K562 (cell line): ENCODE measurements at regions not wholly inside any gene's neighbourhood (a gene's known extent, or its start where the extent isn't known, plus 50 kb on each side); places are given as distances from the start of the nearest gene placed in this dataset.

Experiments
- ATAC-seq: fragments of 200-7000 bp; cut with Tn5 transposase; 3 replicates; pipeline ENCODE4 v1.9.1; 2020; ENCODE audit warnings: moderate library complexity
- BruUV-seq: library from RNA; stranded (reverse); fragments of 400-500 nt; replicated peaks from 2 replicates; lab custom pipeline; 2021; lab: Mats Ljungman, UMichigan
- CTCF ChIA-PET: fragments of 300-600 bp; formaldehyde crosslinking; extraction: SDS; loops from one replicate; lab custom pipeline; 2021; ENCODE audit warnings: low intra/inter-chr PET ratio; lab: Yijun Ruan, JAX
- POLR2A ChIA-PET: fragments of 300-600, 350-650 bp; sonication (Branson Sonifier 250); formaldehyde crosslinking; extraction: SDS; loops from one replicate; lab custom pipeline; 2021; ENCODE audit warnings: antibody characterized with exemption, inconsistent platforms; lab: Yijun Ruan, JAX
- DNase-seq, 4 experiments: peaks; one replicate each; pipeline versions ENCODE4 v3.0.0 to v3.0.0-alpha.2; 2011 to 2018; ENCODE audit warnings: low spot score in 3 of 4, mixed read lengths in 3 of 4; ENCODE audit errors: extremely low read depth in 1 of 4
- FAIRE-seq: peaks from 2 replicates; lab custom pipeline; 2011; peaks lifted over from hg19 to GRCh38; lab: Jason Lieb, UNC
- H2AFZ ChIP-seq: 2 replicates; pipeline ENCODE4 v1.6.0; 2011; ENCODE audit warnings: low read depth, low read length, control low read depth, inconsistent platforms
- H3K27ac ChIP-seq: fragments of 200-600 bp; 3 replicates; pipeline ENCODE4 v1.8.0; 2011; ENCODE audit warnings: low read depth, mild to moderate bottlenecking, control low read depth, inconsistent platforms, low read length, moderate library complexity, mixed read lengths; ENCODE audit errors: extremely low read depth
- H3K27me3 ChIP-seq, 2 experiments: fragments of 300-600 bp in 1 of 2; 2 replicates in 1 of 2; 3 replicates in 1 of 2; pipeline versions ENCODE4 v1.6.0 to v1.8.0; 2011; ENCODE audit warnings: inconsistent platforms in 2 of 2, low read length in 2 of 2, mild to moderate bottlenecking in 1 of 2, mixed read lengths in 1 of 2, moderate library complexity in 1 of 2; ENCODE audit not compliant: control insufficient read depth in 2 of 2, insufficient read depth in 2 of 2
- H3K36me3 ChIP-seq: fragments of 300-600 bp; 3 replicates; pipeline ENCODE4 v1.8.0; 2011; ENCODE audit warnings: mild to moderate bottlenecking, low read length, inconsistent platforms; ENCODE audit not compliant: control insufficient read depth, insufficient read depth
- H3K4me1 ChIP-seq, 2 experiments: fragments of 200-600 bp in 1 of 2; replicated peaks in 1 of 2; 2 replicates in 1 of 2; 3 replicates in 1 of 2; pipeline versions ENCODE4 v1.5.1 to v1.8.0; 2011; ENCODE audit warnings: inconsistent platforms in 2 of 2, low read length in 2 of 2, mild to moderate bottlenecking in 1 of 2, mixed read lengths in 1 of 2, moderate library complexity in 1 of 2; ENCODE audit not compliant: control insufficient read depth in 2 of 2, insufficient read depth in 2 of 2
- H3K4me2 ChIP-seq: 2 replicates; pipeline ENCODE4 v1.6.1; 2011; ENCODE audit warnings: low read length, control low read depth, inconsistent platforms, mixed read lengths; ENCODE audit not compliant: insufficient read depth
- H3K4me3 ChIP-seq: fragments of 200-600 bp; sonication (generic), shearing (Covaris generic); 2 replicates; pipeline ENCODE4 v1.5.1; 2016; ENCODE audit warnings: control low read depth, inconsistent platforms
- H3K79me2 ChIP-seq: fragments of 200-600 bp; 3 replicates; pipeline ENCODE4 v1.8.0; 2011; ENCODE audit warnings: low read length, inconsistent platforms; ENCODE audit not compliant: control insufficient read depth, insufficient read depth
- H3K9ac ChIP-seq, 2 experiments: 2 replicates each; pipeline versions ENCODE4 v1.6.0 to v1.6.1; 2011; ENCODE audit warnings: low read depth in 2 of 2, low read length in 2 of 2, control low read depth in 1 of 2, inconsistent platforms in 1 of 2, mild to moderate bottlenecking in 1 of 2, mixed read lengths in 1 of 2; ENCODE audit not compliant: insufficient read depth in 1 of 2
- H3K9me1 ChIP-seq: one replicate; pipeline ENCODE4 v1.6.0; 2011; ENCODE audit warnings: inconsistent platforms, mild to moderate bottlenecking, low read length, moderate library complexity; ENCODE audit not compliant: control insufficient read depth, insufficient read depth
- H3K9me3 ChIP-seq: replicated peaks from 2 replicates; pipeline ENCODE4 v1.5.1; 2011; ENCODE audit warnings: low read depth, low read length, inconsistent platforms; ENCODE audit not compliant: control insufficient read depth, insufficient read depth
- H4K20me1 ChIP-seq: replicated peaks from 2 replicates; pipeline ENCODE4 v1.6.1; 2011; ENCODE audit warnings: low read length, inconsistent platforms, mixed read lengths; ENCODE audit not compliant: control insufficient read depth, insufficient read depth
- BRD9 ChIP-seq: fragments of 450-650 bp; IDR thresholded peaks from 2 replicates; pipeline ENCODE4 v1.6.1; 2018; ENCODE audit warnings: low read depth; ENCODE audit not compliant: partially characterized antibody
- CSDE1 ChIP-seq, 2 experiments: fragments of 450-650 bp; IDR thresholded peaks; 2 replicates each; pipeline ENCODE4 v1.6.1; 2016; ENCODE audit warnings: mild to moderate bottlenecking in 1 of 2
- EZH2 ChIP-seq: IDR thresholded peaks from 2 replicates; pipeline ENCODE4 v1.6.1; 2012; ENCODE audit warnings: low read depth, mild to moderate bottlenecking, inconsistent platforms, low read length, borderline replicate concordance
- GATAD2B ChIP-seq: fragments of 450-650 bp; IDR thresholded peaks from 2 replicates; pipeline ENCODE4 v1.6.1; 2017; ENCODE audit warnings: mild to moderate bottlenecking, borderline replicate concordance
- MED1 ChIP-seq: sonication (generic); formaldehyde crosslinking; IDR thresholded peaks from 2 replicates; pipeline ENCODE4 v1.8.1; 2023; ENCODE audit warnings: missing genetic modification reagents, borderline replicate concordance
- NFE2 ChIP-seq: IDR thresholded peaks from 2 replicates; pipeline ENCODE4 v1.6.1; 2014; ENCODE audit warnings: antibody characterized with exemption, low read depth
- NRF1 ChIP-seq, 2 experiments: fragments of 450-650 bp; IDR thresholded peaks in 1 of 2; conservative IDR thresholded peaks in 1 of 2; 2 replicates each; pipeline ENCODE4 v1.6.1; 2014; ENCODE audit warnings: mild to moderate bottlenecking in 2 of 2
- RBBP5 ChIP-seq: fragments of 200-600 bp; sonication (generic); IDR thresholded peaks from 2 replicates; pipeline ENCODE4 v1.6.1; 2012; ENCODE audit warnings: borderline replicate concordance, mild to moderate bottlenecking, low read length, control low read depth, inconsistent platforms; ENCODE audit not compliant: insufficient read depth, poor library complexity, severe bottlenecking
- RFX5 ChIP-seq: IDR thresholded peaks from 2 replicates; pipeline ENCODE4 v1.6.1; 2011; ENCODE audit warnings: low read depth, mild to moderate bottlenecking, improper control_type of control experiment, low read length
- SMAD1 ChIP-seq: fragments of 150-350 bp; IDR thresholded peaks from 2 replicates; pipeline ENCODE4 v1.6.1; 2014; ENCODE audit warnings: low read length, low read depth; ENCODE audit not compliant: partially characterized antibody
- SUPT5H ChIP-seq: fragments of 450-650 bp; IDR thresholded peaks from 2 replicates; pipeline ENCODE4 v1.6.1; 2016
- ZNF133 ChIP-seq: fragments of 250-450 bp; sonication (Bioruptor Pico); IDR thresholded peaks from 2 replicates; pipeline ENCODE4 v1.4.0; 2020; ENCODE audit warnings: mild to moderate bottlenecking
- WGBS: fragments of 100-300 bp; shearing (Covaris generic); methylation state at CpG from one replicate; pipeline ENCODE4 v1.1.6; 2016; ENCODE audit warnings: low coverage, mixed read lengths; ENCODE audit not compliant: insufficient coverage; ENCODE audit errors: missing lambda C conversion rate; 5-methylcytosine and 5-hydroxymethylcytosine counted together
- in situ Hi-C: fragments of 300-500 bp; cut with MboI; formaldehyde crosslinking; loops from 4 replicates; pipeline ENCODE4 v1.15.0; 2018; ENCODE audit warnings: inconsistent platforms, mixed read lengths
- intact Hi-C: fragments of 100-400 bp; cut with micrococcal nuclease; formaldehyde crosslinking; loops from 2 replicates; pipeline ENCODE4 v1.14.2; 2022
- TF ChIP-seq, protein P1 (sequence below): IDR thresholded peaks from 2 replicates; pipeline ENCODE4 v1.6.1; 2011; ENCODE audit warnings: borderline replicate concordance, low read depth, mild to moderate bottlenecking, moderate library complexity, low read length; ENCODE audit not compliant: insufficient read depth, poor library complexity, severe bottlenecking
- TF ChIP-seq, protein P2 (sequence below): fragments of 450-650 bp; IDR thresholded peaks from 2 replicates; pipeline ENCODE4 v1.6.1; 2016; ENCODE audit warnings: antibody characterized with exemption
- TF ChIP-seq, protein P3 (sequence below), 3 experiments: IDR thresholded peaks in 2 of 3; conservative IDR thresholded peaks in 1 of 3; 2 replicates each; pipeline ENCODE4 v1.5.1; 2011 to 2012; ENCODE audit warnings: low read length in 3 of 3, mild to moderate bottlenecking in 3 of 3, control low read depth in 2 of 3, improper control_type of control experiment in 1 of 3, inconsistent platforms in 1 of 3, low read depth in 1 of 3, mixed read lengths in 1 of 3, moderate library complexity in 1 of 3; ENCODE audit not compliant: insufficient read depth in 2 of 3

DNA sequence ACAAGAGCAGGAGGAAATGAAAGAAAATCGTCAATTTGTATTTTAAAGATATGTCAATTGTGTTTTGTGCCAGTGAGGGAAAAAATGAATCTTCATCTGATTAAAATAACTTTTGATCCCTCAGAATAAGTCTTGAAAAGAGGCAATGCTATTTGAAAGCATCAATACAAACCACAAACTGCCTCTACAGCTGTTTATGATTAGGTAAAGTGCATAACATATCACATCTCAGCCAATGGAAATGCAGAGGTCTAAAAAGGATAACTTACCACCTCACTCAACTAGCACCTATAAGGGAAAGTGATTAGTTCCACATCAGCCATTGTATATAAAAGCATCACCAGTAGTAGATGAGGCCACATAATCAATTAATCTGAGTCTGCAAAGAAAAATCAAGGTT is 492.2 kb upstream of the CDH2 start:
- FAIRE-seq, result no peak
- Histone ChIP-seq H3K9me3 (peaks cover 3% of the 10 kb centered on the region; the same call in 1 of the 2 replicates), H3K36me3 (no peaks in the 10 kb centered on the region), H3K9me1 (no peaks in the 10 kb centered on the region), H3K27me3 (no peaks in the 10 kb centered on the region), H4K20me1 (no peaks in the 10 kb centered on the region), H3K4me1 (no peaks in the 10 kb centered on the region), H3K27ac (no peak overlapping the region)
- POLR2A ChIA-PET, result no interaction called here
- 0% methylated on average over 1 of the region's 1 CpG for WGBS
- in situ Hi-C loops, result no loop called here
- CTCF ChIA-PET, result no interaction called here
- TF ChIP-seq GATAD2B (no peak), CSDE1 (IDR thresholded peaks at IDR 0.05) (no peak), ZNF133 (no peak), RBBP5 (no peak), MED1 (no peak), SMAD1 (no peak), NRF1 (conservative IDR thresholded peaks at IDR 0.05 in 1 of 2, IDR thresholded peaks at IDR 0.05 in 1 of 2) (no peak), NFE2 (no peak), SUPT5H (no peak), EZH2 (no peak), BRD9 (no peak), RFX5 (no peak)
- TF ChIP-seq, protein P1, sequence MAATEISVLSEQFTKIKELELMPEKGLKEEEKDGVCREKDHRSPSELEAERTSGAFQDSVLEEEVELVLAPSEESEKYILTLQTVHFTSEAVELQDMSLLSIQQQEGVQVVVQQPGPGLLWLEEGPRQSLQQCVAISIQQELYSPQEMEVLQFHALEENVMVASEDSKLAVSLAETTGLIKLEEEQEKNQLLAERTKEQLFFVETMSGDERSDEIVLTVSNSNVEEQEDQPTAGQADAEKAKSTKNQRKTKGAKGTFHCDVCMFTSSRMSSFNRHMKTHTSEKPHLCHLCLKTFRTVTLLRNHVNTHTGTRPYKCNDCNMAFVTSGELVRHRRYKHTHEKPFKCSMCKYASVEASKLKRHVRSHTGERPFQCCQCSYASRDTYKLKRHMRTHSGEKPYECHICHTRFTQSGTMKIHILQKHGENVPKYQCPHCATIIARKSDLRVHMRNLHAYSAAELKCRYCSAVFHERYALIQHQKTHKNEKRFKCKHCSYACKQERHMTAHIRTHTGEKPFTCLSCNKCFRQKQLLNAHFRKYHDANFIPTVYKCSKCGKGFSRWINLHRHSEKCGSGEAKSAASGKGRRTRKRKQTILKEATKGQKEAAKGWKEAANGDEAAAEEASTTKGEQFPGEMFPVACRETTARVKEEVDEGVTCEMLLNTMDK, result no peak
- TF ChIP-seq, protein P2, sequence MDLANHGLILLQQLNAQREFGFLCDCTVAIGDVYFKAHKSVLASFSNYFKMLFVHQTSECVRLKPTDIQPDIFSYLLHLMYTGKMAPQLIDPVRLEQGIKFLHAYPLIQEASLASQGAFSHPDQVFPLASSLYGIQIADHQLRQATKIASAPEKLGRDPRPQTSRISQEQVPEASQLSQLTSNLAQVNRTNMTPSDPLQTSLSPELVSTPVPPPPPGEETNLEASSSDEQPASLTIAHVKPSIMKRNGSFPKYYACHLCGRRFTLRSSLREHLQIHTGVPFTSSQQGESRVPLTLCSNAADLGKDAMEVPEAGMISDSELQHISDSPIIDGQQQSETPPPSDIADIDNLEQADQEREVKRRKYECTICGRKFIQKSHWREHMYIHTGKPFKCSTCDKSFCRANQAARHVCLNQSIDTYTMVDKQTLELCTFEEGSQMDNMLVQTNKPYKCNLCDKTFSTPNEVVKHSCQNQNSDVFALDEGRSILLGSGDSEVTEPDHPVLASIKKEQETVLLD, result no peak
- TF ChIP-seq, protein P3, sequence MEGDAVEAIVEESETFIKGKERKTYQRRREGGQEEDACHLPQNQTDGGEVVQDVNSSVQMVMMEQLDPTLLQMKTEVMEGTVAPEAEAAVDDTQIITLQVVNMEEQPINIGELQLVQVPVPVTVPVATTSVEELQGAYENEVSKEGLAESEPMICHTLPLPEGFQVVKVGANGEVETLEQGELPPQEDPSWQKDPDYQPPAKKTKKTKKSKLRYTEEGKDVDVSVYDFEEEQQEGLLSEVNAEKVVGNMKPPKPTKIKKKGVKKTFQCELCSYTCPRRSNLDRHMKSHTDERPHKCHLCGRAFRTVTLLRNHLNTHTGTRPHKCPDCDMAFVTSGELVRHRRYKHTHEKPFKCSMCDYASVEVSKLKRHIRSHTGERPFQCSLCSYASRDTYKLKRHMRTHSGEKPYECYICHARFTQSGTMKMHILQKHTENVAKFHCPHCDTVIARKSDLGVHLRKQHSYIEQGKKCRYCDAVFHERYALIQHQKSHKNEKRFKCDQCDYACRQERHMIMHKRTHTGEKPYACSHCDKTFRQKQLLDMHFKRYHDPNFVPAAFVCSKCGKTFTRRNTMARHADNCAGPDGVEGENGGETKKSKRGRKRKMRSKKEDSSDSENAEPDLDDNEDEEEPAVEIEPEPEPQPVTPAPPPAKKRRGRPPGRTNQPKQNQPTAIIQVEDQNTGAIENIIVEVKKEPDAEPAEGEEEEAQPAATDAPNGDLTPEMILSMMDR (IDR thresholded peaks at IDR 0.05 in 2 of 3, conservative IDR thresholded peaks at IDR 0.05 in 1 of 3; ENCODE audit: insufficient read depth in 2 of 3, low read depth in 1 of 3, low read length in 3 of 3), result no peak
- TF ChIP-seq, all 486 proteins: peak for 0
- Histone ChIP-seq H2AFZ (no peak overlapping the region), H3K9ac (no peak overlapping the region), H3K4me2 (no peak overlapping the region), H3K4me3 (no peak overlapping the region), H3K79me2 (no peaks in the 10 kb centered on the region)
- ATAC-seq (no peak), DNase-seq (no peak)
- no TSS peak for BruUV-seq
- intact Hi-C loops, result no loop called here
